H1 (cell line): ENCODE measurements at regions not wholly inside any gene's neighbourhood (a gene's known extent, or its start where the extent isn't known, plus 50 kb on each side); places are given as distances from the start of the nearest gene placed in this dataset.

Experiments used
- CTCF ChIA-PET: fragments of 300-600 bp; sonication (Branson Sonifier 250); formaldehyde crosslinking; loops from one replicate; lab custom pipeline; 2021; ENCODE audit not compliant: partially characterized antibody; lab: Charles Lee
- POLR2A ChIA-PET: fragments of 300-600 bp; sonication (Branson Sonifier 250); formaldehyde crosslinking; loops from one replicate; lab custom pipeline; 2021; ENCODE audit warnings: inconsistent platforms; ENCODE audit not compliant: partially characterized antibody; lab: Charles Lee
- DNase-seq, 2 experiments: peaks; one replicate each; pipeline versions ENCODE4 v3.0.0 to v3.0.0-alpha.2; 2010 to 2022; ENCODE audit warnings: low spot score in 2 of 2, low read depth in 1 of 2, mixed read lengths in 1 of 2
- FAIRE-seq: peaks from 2 replicates; lab custom pipeline; 2011; peaks lifted over from hg19 to GRCh38; lab: Jason Lieb, UNC
- H2AFZ ChIP-seq: 2 replicates; pipeline ENCODE4 v1.8.1; 2012; ENCODE audit warnings: low read length, inconsistent platforms
- H2AK5ac ChIP-seq: 2 replicates; pipeline ENCODE4 v1.6.1; 2013; ENCODE audit warnings: low read depth, low read length
- H2BK120ac ChIP-seq: replicated peaks from 2 replicates; pipeline ENCODE3; 2013; ENCODE audit warnings: low read depth, low read length, inconsistent platforms
- H2BK12ac ChIP-seq: 2 replicates; pipeline ENCODE4 v1.6.1; 2013; ENCODE audit warnings: low read depth, low read length
- H2BK15ac ChIP-seq: 2 replicates; pipeline ENCODE4 v1.6.1; 2013; ENCODE audit warnings: low read length
- H2BK20ac ChIP-seq: 2 replicates; pipeline ENCODE4 v1.6.1; 2013; ENCODE audit warnings: low read length
- H2BK5ac ChIP-seq: 2 replicates; pipeline ENCODE4 v1.6.1; 2013; ENCODE audit warnings: low read depth, low read length
- H3K14ac ChIP-seq: 2 replicates; pipeline ENCODE4 v1.6.1; 2013; ENCODE audit warnings: inconsistent platforms; ENCODE audit not compliant: insufficient read length
- H3K18ac ChIP-seq: 2 replicates; pipeline ENCODE4 v1.6.1; 2013; ENCODE audit warnings: low read length; ENCODE audit errors: extremely low read depth
- H3K23ac ChIP-seq: 2 replicates; pipeline ENCODE4 v1.6.1; 2013; ENCODE audit warnings: inconsistent platforms; ENCODE audit not compliant: insufficient read length
- H3K23me2 ChIP-seq: 2 replicates; pipeline ENCODE4 v1.6.1; 2013; ENCODE audit warnings: low read depth, low read length
- H3K27ac ChIP-seq: 2 replicates; pipeline ENCODE4 v1.6.1; 2011; ENCODE audit warnings: low read depth, low read length, inconsistent platforms
- H3K27me3 ChIP-seq, 4 experiments: replicated peaks in 1 of 4; 1 replicate in 1 of 4; 2 replicates in 3 of 4; pipeline versions ENCODE4 v1.6.1 to v1.8.1; 2011 to 2013; ENCODE audit warnings: low read length in 3 of 4, mild to moderate bottlenecking in 3 of 4, inconsistent platforms in 2 of 4, mixed read lengths in 2 of 4, moderate library complexity in 1 of 4; ENCODE audit not compliant: control insufficient read depth in 3 of 4, insufficient read depth in 3 of 4; ENCODE audit errors: extremely low read depth in 1 of 4
- H3K36me3 ChIP-seq, 4 experiments: 2 replicates each; pipeline versions ENCODE4 v1.6.1 to v1.8.1; 2011 to 2013; ENCODE audit warnings: mild to moderate bottlenecking in 4 of 4, low read length in 3 of 4, moderate library complexity in 2 of 4, control low read depth in 1 of 4, inconsistent platforms in 1 of 4; ENCODE audit not compliant: insufficient read depth in 4 of 4, control insufficient read depth in 2 of 4
- H3K4ac ChIP-seq: replicated peaks from 2 replicates; pipeline ENCODE3; 2013; ENCODE audit warnings: low read length, low read depth, mixed read lengths, inconsistent platforms; ENCODE audit not compliant: insufficient read length
- H3K4me1 ChIP-seq, 4 experiments: replicated peaks in 1 of 4; 1 replicate in 1 of 4; 2 replicates in 3 of 4; pipeline versions ENCODE4 v1.6.1 to v1.8.1; 2011 to 2013; ENCODE audit warnings: low read length in 3 of 4, inconsistent platforms in 2 of 4, mixed read lengths in 1 of 4; ENCODE audit not compliant: insufficient read depth in 4 of 4, control insufficient read depth in 3 of 4
- H3K4me2 ChIP-seq, 2 experiments: 2 replicates each; pipeline versions ENCODE4 v1.6.1 to v1.8.1; 2011 to 2013; ENCODE audit warnings: low read depth in 2 of 2, low read length in 2 of 2, control low read depth in 1 of 2, inconsistent platforms in 1 of 2, mild to moderate bottlenecking in 1 of 2; ENCODE audit not compliant: insufficient read depth in 1 of 2
- H3K4me3 ChIP-seq, 4 experiments: fragments of 200-600, 300-600 bp in 1 of 4; sonication (generic), shearing (Covaris generic), sonication (Bioruptor Twin) in 1 of 4; 2 replicates each; pipeline versions ENCODE4 v1.5.1 to v1.8.1; 2011 to 2016; ENCODE audit warnings: low read length in 4 of 4, low read depth in 3 of 4, control low read depth in 2 of 4, inconsistent platforms in 2 of 4, mild to moderate bottlenecking in 2 of 4, mixed read lengths in 1 of 4, moderate library complexity in 1 of 4; ENCODE audit not compliant: insufficient read depth in 2 of 4; ENCODE audit errors: extremely low read depth in 1 of 4
- H3K56ac ChIP-seq: replicated peaks from 2 replicates; pipeline ENCODE3; 2013; ENCODE audit warnings: low read depth, mild to moderate bottlenecking, mixed read lengths, low read length, inconsistent platforms; ENCODE audit not compliant: insufficient read length
- H3K79me1 ChIP-seq: 2 replicates; pipeline ENCODE4 v1.6.1; 2013; ENCODE audit warnings: low read depth, low read length, control low read depth
- H3K79me2 ChIP-seq, 2 experiments: 2 replicates each; pipeline versions ENCODE4 v1.6.1 to v1.8.1; 2012 to 2013; ENCODE audit warnings: low read length in 2 of 2, mild to moderate bottlenecking in 2 of 2, inconsistent platforms in 1 of 2; ENCODE audit not compliant: insufficient read depth in 2 of 2, control insufficient read depth in 1 of 2
- H3K9ac ChIP-seq, 4 experiments: replicated peaks in 1 of 4; 1 replicate in 1 of 4; 2 replicates in 3 of 4; pipeline versions ENCODE4 v1.6.1 to v1.8.1; 2011 to 2013; ENCODE audit warnings: low read depth in 3 of 4, low read length in 3 of 4, control low read depth in 2 of 4, mild to moderate bottlenecking in 2 of 4, moderate library complexity in 2 of 4, inconsistent platforms in 1 of 4; ENCODE audit errors: extremely low read depth in 1 of 4
- H3K9me3 ChIP-seq, 2 experiments: 2 replicates each; pipeline versions ENCODE4 v1.6.1 to v1.8.1; 2012 to 2013; ENCODE audit warnings: mild to moderate bottlenecking in 2 of 2, moderate library complexity in 2 of 2, control low read depth in 1 of 2, inconsistent platforms in 1 of 2, low read depth in 1 of 2, low read length in 1 of 2, mixed read lengths in 1 of 2; ENCODE audit not compliant: insufficient read depth in 2 of 2
- H4K20me1 ChIP-seq, 2 experiments: replicated peaks in 1 of 2; 2 replicates each; pipeline versions ENCODE3 to v1.8.1; 2011 to 2013; ENCODE audit warnings: inconsistent platforms in 2 of 2, low read length in 2 of 2, mild to moderate bottlenecking in 1 of 2; ENCODE audit not compliant: insufficient read depth in 2 of 2, control insufficient read depth in 1 of 2
- H4K5ac ChIP-seq: 2 replicates; pipeline ENCODE4 v1.6.1; 2013; ENCODE audit warnings: low read length, low read depth, mixed read lengths, inconsistent platforms; ENCODE audit not compliant: insufficient read length
- H4K8ac ChIP-seq: 2 replicates; pipeline ENCODE4 v1.8.0; 2013; ENCODE audit warnings: mild to moderate bottlenecking, moderate library complexity, low read length, inconsistent platforms; ENCODE audit not compliant: insufficient read depth; ENCODE audit errors: extremely low read depth
- H4K91ac ChIP-seq: replicated peaks from 2 replicates; pipeline ENCODE3; 2013; ENCODE audit warnings: low read length, mixed read lengths, inconsistent platforms; ENCODE audit not compliant: insufficient read length
- ATF2 ChIP-seq: IDR thresholded peaks from 2 replicates; pipeline ENCODE4 v1.6.1; 2012; ENCODE audit warnings: low read length, inconsistent platforms
- HDAC6 ChIP-seq: IDR thresholded peaks from one replicate; pipeline ENCODE4 v1.7.1; 2012; ENCODE audit warnings: low read depth, mild to moderate bottlenecking, inconsistent platforms, low read length, moderate library complexity
- RBBP5 ChIP-seq: IDR thresholded peaks from 2 replicates; pipeline ENCODE4 v1.7.1; 2012; ENCODE audit warnings: low read depth, mild to moderate bottlenecking, inconsistent platforms, low read length, moderate library complexity, borderline replicate concordance
- SAP30 ChIP-seq: fragments of 300-600 bp; sonication (generic); IDR thresholded peaks from 2 replicates; pipeline ENCODE4 v1.7.1; 2012; ENCODE audit warnings: low read length, moderate library complexity, mild to moderate bottlenecking, inconsistent platforms; ENCODE audit not compliant: insufficient read depth, insufficient replicate concordance
- TCF12 ChIP-seq: IDR thresholded peaks from 2 replicates; pipeline ENCODE4 v1.6.1; 2011; ENCODE audit warnings: low read depth, mild to moderate bottlenecking, low read length
- TEAD4 ChIP-seq: IDR thresholded peaks from 2 replicates; pipeline ENCODE4 v1.6.1; 2012; ENCODE audit warnings: low read depth, low read length, inconsistent platforms, mixed read lengths
- WGBS, 2 experiments: shearing (Covaris generic) in 1 of 2; methylation state at CpG; one replicate each; pipeline versions ENCODE4 v1.1.6 to v1.1.7; 2013 to 2015; ENCODE audit warnings: low lambda C conversion rate in 2 of 2, mixed read lengths in 2 of 2, inconsistent platforms in 1 of 2, low coverage in 1 of 2, missing lambda C conversion rate in 1 of 2; ENCODE audit not compliant: insufficient replicate concordance in 2 of 2, insufficient coverage in 1 of 2, insufficient read length in 1 of 2; ENCODE audit errors: extremely low coverage in 1 of 2, missing lambda C conversion rate in 1 of 2; 5-methylcytosine and 5-hydroxymethylcytosine counted together

- H2AK5ac ChIP-seq = no peak overlapping the region
Measured at GRCh38 chr2:207419331-207419730, 110.4 kb upstream of the CREB1 start.

More at GRCh38 chr2:207419331-207419730, 110.4 kb upstream of the CREB1 start:
- Histone ChIP-seq H3K79me2 (no peaks in the 10 kb centered on the region), H3K9ac (no peak overlapping the region), H3K27ac (no peak overlapping the region), H2BK12ac (no peak overlapping the region), H3K9me3 (no peaks in the 10 kb centered on the region), H3K79me1 (no peaks in the 10 kb centered on the region), H3K18ac (no peak overlapping the region), H3K14ac (no peak overlapping the region), H3K4me1 (peaks cover 0 to 8% (median 3%) of the 10 kb centered on the region in 4 experiments; a peak in 3 of 7 replicates), H2AFZ (no peak overlapping the region), H3K23ac (no peak overlapping the region), H2BK5ac (peak overlapping the region; percentile 18; the same call in 1 of the 2 replicates), H3K56ac (no peak overlapping the region), H3K4ac (no peak overlapping the region), H3K4me2 (no peak overlapping the region), H4K91ac (no peak overlapping the region), H4K20me1 (no peaks in the 10 kb centered on the region), H2BK20ac (no peak overlapping the region), H3K36me3 (no peaks in the 10 kb centered on the region), H2BK120ac (no peak overlapping the region), H4K5ac (no peak overlapping the region), H3K4me3 (no peak overlapping the region), H2BK15ac (no peak overlapping the region; the same call in 1 of the 2 replicates), H3K27me3 (no peaks in the 10 kb centered on the region), H3K23me2 (no peaks in the 10 kb centered on the region), H4K8ac (no peak overlapping the region)
- TF ChIP-seq TCF12 (no peak), TEAD4 (no peak), HDAC6 (no peak), SAP30 (no peak), ATF2 (no peak), RBBP5 (no peak)
- no peak for FAIRE-seq
- WGBS, 2 experiments = 89% methylated on average over 4 of the region's 4 CpGs; no CpG with 5 or more reads in 1 of the 2 experiments
- DNase-seq = no peak
- CTCF ChIA-PET = interaction anchor here (0.9 to 2.2 kb wide), 5 partner anchors 11 to 25 kb away, joined by 3 to 4 read pairs (median 3); no protein-coding TSS in a partner anchor
- POLR2A ChIA-PET = no interaction called here
